SW 1271 (cell line): ENCODE measurements at regions not wholly inside any gene's neighbourhood (a gene's known extent, or its start where the extent isn't known, plus 50 kb on each side); places are given as distances from the start of the nearest gene placed in this dataset.

Source experiments
- DNase-seq, 2 experiments: peaks; one replicate each; lab custom pipeline; 2025; lab: John Stamatoyannopoulos, UW

- DNase-seq, result no peak
Observed at GRCh38 chr16:66207883-66208265, 158.6 kb upstream of the CDH5 start.

GRCh38 chr16:66207139-66207882, 159.2 kb upstream of the CDH5 start:
- DNase-seq, result no peak

GRCh38 chr16:66206363-66206762, 160.1 kb upstream of the CDH5 start:
- no peak for DNase-seq

GRCh38 chr16:66205287-66206231, 160.9 kb upstream of the CDH5 start:
- no peak for DNase-seq

GRCh38 chr16:66204756-66205155, 161.7 kb upstream of the CDH5 start:
- DNase-seq, result no peak

GRCh38 chr16:66203476-66203875, 163.0 kb upstream of the CDH5 start:
- no peak for DNase-seq

- no peak for DNase-seq
Observed at GRCh38 chr16:66199189-66199588, 167.3 kb upstream of the CDH5 start.

GRCh38 chr16:66198641-66199040, 167.8 kb upstream of the CDH5 start:
- DNase-seq, result no peak

- DNase-seq, result no peak
Observed at GRCh38 chr16:66197668-66198278, 168.7 kb upstream of the CDH5 start.

GRCh38 chr16:66196770-66197169, 169.7 kb upstream of the CDH5 start:
- no peak for DNase-seq

GRCh38 chr16:66194866-66195265, 171.6 kb upstream of the CDH5 start:
- DNase-seq, result no peak

- DNase-seq, result no peak
Observed at GRCh38 chr16:66193543-66194229, 172.8 kb upstream of the CDH5 start.

- DNase-seq, result no peak
Observed at GRCh38 chr16:66190411-66190810, 176.1 kb upstream of the CDH5 start.

- no peak for DNase-seq
Observed at GRCh38 chr16:66189951-66190350, 176.5 kb upstream of the CDH5 start.

- DNase-seq, result no peak
Observed at GRCh38 chr16:66188917-66189725, 177.4 kb upstream of the CDH5 start.

- no peak for DNase-seq
Observed at GRCh38 chr16:66186251-66186785, 180.2 kb upstream of the CDH5 start.

- no peak for DNase-seq
Observed at GRCh38 chr16:66182592-66182991, 183.9 kb upstream of the CDH5 start.

- DNase-seq, result no peak
Observed at GRCh38 chr16:66176731-66177130, 189.8 kb upstream of the CDH5 start.

- DNase-seq, result no peak
Observed at GRCh38 chr16:66176111-66176510, 190.4 kb upstream of the CDH5 start.

GRCh38 chr16:66175636-66176035, 190.9 kb upstream of the CDH5 start:
- no peak for DNase-seq

GRCh38 chr16:66175058-66175457, 191.4 kb upstream of the CDH5 start:
- no peak for DNase-seq
